B cell (primary cell): ENCODE measurements at regions not wholly inside any gene's neighbourhood (a gene's known extent, or its start where the extent isn't known, plus 50 kb on each side); places are given as distances from the start of the nearest gene placed in this dataset.

Experiments used
- ATAC-seq: fragments of 200-7000 bp; cut with Tn5 transposase; one replicate; pipeline ENCODE4 v1.10.0; 2021; ENCODE audit warnings: low read depth, mild to moderate bottlenecking, moderate number of reproducible peaks, moderate library complexity
- CTCF ChIA-PET: fragments of 350-600 bp; sonication (Branson Sonifier 250); formaldehyde crosslinking; loops from one replicate; lab custom pipeline; 2021; ENCODE audit warnings: antibody characterized with exemption, inconsistent platforms; lab: Charles Lee
- POLR2A ChIA-PET: fragments of 350-600 bp; sonication (Branson Sonifier 250); formaldehyde crosslinking; loops from one replicate; lab custom pipeline; 2021; ENCODE audit warnings: antibody characterized with exemption; lab: Charles Lee
- DNase-seq: peaks from one replicate; pipeline ENCODE4 v3.0.0; 2013
- H2AFZ ChIP-seq: 2 replicates; pipeline ENCODE4 v1.6.1; 2012; ENCODE audit warnings: mild to moderate bottlenecking, low read depth, low read length; ENCODE audit not compliant: insufficient read depth, poor library complexity, severe bottlenecking
- H3K27ac ChIP-seq, 2 donors: 1 replicate in 1 of 2; 2 replicates in 1 of 2; pipeline ENCODE4 v1.5.1; 2012 to 2013; ENCODE audit warnings: low read length in 2 of 2, mild to moderate bottlenecking in 2 of 2, moderate library complexity in 1 of 2
- H3K27me3 ChIP-seq, 4 experiments: fragments of 200-600 bp in 1 of 4; sonication (generic) in 1 of 4; replicated peaks in 1 of 4; 1 replicate in 2 of 4; 2 replicates in 2 of 4; pipeline versions ENCODE4 v1.6.1 to v1.7.0; 2013 to 2016; ENCODE audit warnings: low read length in 3 of 4, mild to moderate bottlenecking in 2 of 4, mixed read lengths in 1 of 4, moderate library complexity in 1 of 4; ENCODE audit not compliant: insufficient read depth in 4 of 4, control insufficient read depth in 3 of 4; ENCODE audit errors: control extremely low read depth in 1 of 4
- H3K36me3 ChIP-seq, 2 experiments: replicated peaks in 1 of 2; 1 replicate in 1 of 2; 2 replicates in 1 of 2; pipeline versions ENCODE4 v1.6.1 to v1.7.1; 2013; ENCODE audit warnings: low read length in 1 of 2; ENCODE audit not compliant: insufficient read depth in 2 of 2, control insufficient read depth in 1 of 2; ENCODE audit errors: control extremely low read depth in 1 of 2, extremely low read depth in 1 of 2
- H3K4me1 ChIP-seq, 2 donors: fragments of 200-600 bp in 1 of 2; sonication (generic) in 1 of 2; 1 replicate in 1 of 2; 2 replicates in 1 of 2; pipeline versions ENCODE4 v1.5.1 to v1.6.1; 2013 to 2017; ENCODE audit warnings: low read length in 2 of 2; ENCODE audit not compliant: control insufficient read depth in 2 of 2, insufficient read depth in 2 of 2
- H3K4me2 ChIP-seq: replicated peaks from 2 replicates; pipeline ENCODE3; 2012; ENCODE audit warnings: mild to moderate bottlenecking, low read depth, low read length; ENCODE audit not compliant: poor library complexity, severe bottlenecking
- H3K4me3 ChIP-seq, 5 experiments: fragments of 200-600 bp in 1 of 5; sonication (generic) in 1 of 5; 1 replicate in 3 of 5; 2 replicates in 2 of 5; pipeline versions ENCODE4 v1.5.1 to v1.7.0; 2011 to 2016; ENCODE audit warnings: low read length in 4 of 5, mild to moderate bottlenecking in 4 of 5, low read depth in 2 of 5, control low read depth in 1 of 5, moderate library complexity in 1 of 5; ENCODE audit not compliant: insufficient read depth in 1 of 5; ENCODE audit errors: control extremely low read depth in 1 of 5, extremely low read depth in 1 of 5
- H3K79me2 ChIP-seq: fragments of 200-600 bp; sonication (generic); one replicate; pipeline ENCODE4 v1.6.0; 2016; ENCODE audit warnings: low read length; ENCODE audit not compliant: control insufficient read depth, insufficient read depth
- H3K9ac ChIP-seq: fragments of 200-600 bp; sonication (generic); 2 replicates; pipeline ENCODE4 v1.6.1; 2017; ENCODE audit warnings: mild to moderate bottlenecking, low read length, moderate library complexity
- H3K9me3 ChIP-seq, 3 donors: one replicate each; pipeline versions ENCODE4 v1.6.1 to v1.7.1; 2013; ENCODE audit warnings: low read length in 2 of 3; ENCODE audit not compliant: control insufficient read depth in 2 of 3, insufficient read depth in 1 of 3; ENCODE audit errors: control extremely low read depth in 1 of 3
- H4K20me1 ChIP-seq: 2 replicates; pipeline ENCODE4 v1.6.0; 2012; ENCODE audit warnings: mild to moderate bottlenecking, low read length; ENCODE audit not compliant: insufficient read depth, control insufficient read depth, poor library complexity, severe bottlenecking
- H3K27ac Mint-ChIP-seq: one replicate; pipeline ENCODE4 v1.8.0; 2021; ENCODE audit warnings: mixed read lengths
- H3K27me3 Mint-ChIP-seq: one replicate; pipeline ENCODE4 v1.8.0; 2021; ENCODE audit warnings: mixed read lengths
- H3K4me1 Mint-ChIP-seq: one replicate; pipeline ENCODE4 v1.8.0; 2021; ENCODE audit warnings: mixed read lengths
- H3K4me3 Mint-ChIP-seq: one replicate; pipeline ENCODE4 v1.8.0; 2021; ENCODE audit warnings: mixed read lengths
- H3K9me3 Mint-ChIP-seq: one replicate; pipeline ENCODE4 v1.8.0; 2022; ENCODE audit warnings: mixed read lengths; ENCODE audit not compliant: insufficient read depth
- EZH2 ChIP-seq: IDR thresholded peaks from 2 replicates; pipeline ENCODE4 v1.6.1; 2012; ENCODE audit warnings: borderline replicate concordance, low read depth, mild to moderate bottlenecking, moderate library complexity, low read length; ENCODE audit not compliant: insufficient read depth, poor library complexity, severe bottlenecking
- WGBS: methylation state at CpG from one replicate; pipeline ENCODE4 v1.1.5; 2013; ENCODE audit warnings: missing lambda C conversion rate; ENCODE audit not compliant: insufficient coverage; 5-methylcytosine and 5-hydroxymethylcytosine counted together
- intact Hi-C: fragments of 100-400 bp; cut with micrococcal nuclease; formaldehyde crosslinking; loops from one replicate; pipeline ENCODE4 v1.10.0; 2022
- TF ChIP-seq, protein P1 (sequence below): fragments of 200-600 bp; IDR thresholded peaks from one replicate; pipeline ENCODE4 v1.8.0; 2022; ENCODE audit warnings: antibody characterized with exemption, mild to moderate bottlenecking

DNA sequence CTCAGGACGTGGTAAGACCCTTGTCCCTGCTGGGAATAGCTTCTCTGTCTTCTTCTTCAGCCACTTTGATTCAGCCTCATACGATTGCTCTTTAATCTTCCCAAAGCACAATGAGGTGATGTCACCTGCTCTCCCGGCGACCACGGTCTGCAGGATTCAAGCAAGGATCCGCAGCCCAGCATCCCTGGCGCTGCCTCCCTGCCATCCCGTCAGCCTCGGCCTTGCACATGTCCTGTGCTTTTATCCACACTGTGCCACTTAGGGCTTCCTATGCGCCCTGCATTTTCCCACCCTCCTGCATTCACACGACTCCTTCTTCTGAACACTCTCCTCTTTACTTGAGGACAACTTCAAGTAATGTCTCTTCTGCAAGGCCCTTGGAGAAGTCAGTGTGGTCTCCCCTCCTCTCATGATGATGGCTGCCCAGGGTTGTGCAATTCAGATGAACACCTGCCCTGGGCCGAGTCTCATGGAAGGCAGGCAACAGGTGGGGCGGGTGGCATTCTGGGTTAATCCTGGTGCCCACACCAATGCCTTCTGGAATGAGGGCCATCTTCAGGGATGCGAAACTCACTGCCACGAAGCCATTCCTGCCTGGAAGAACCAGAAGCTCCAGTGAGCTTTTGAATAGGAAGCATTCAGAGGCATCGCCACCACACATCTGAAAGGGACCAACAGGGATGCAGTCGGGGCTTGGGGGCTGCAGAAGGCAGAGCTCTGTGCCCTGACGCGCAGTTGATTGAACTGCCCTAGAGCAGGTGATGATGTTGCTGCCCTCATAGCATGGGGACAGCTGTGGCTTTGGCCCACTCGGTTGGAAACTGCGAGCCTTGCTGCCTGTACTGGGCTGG is 287.5 kb downstream of the GLRX3 start:
- POLR2A ChIA-PET: no interaction called here
- H3K9me3 Mint-ChIP-seq: no peaks in the 10 kb centered on the region
- H4K20me1 ChIP-seq: no peaks in the 10 kb centered on the region
- no peak overlapping the region for H3K9ac ChIP-seq
- no peak overlapping the region for H3K4me3 Mint-ChIP-seq
- H3K27ac Mint-ChIP-seq: no peak overlapping the region
- no peaks in the 10 kb centered on the region for H3K27me3 ChIP-seq
- 92% methylated on average over 21 of the region's 21 CpGs for WGBS
- peaks cover 0 to 26% (median 0%) of the 10 kb centered on the region in 3 donors for H3K9me3 ChIP-seq
- no peak overlapping the region for H3K27ac ChIP-seq
- H3K4me1 Mint-ChIP-seq: no peaks in the 10 kb centered on the region
- CTCF ChIA-PET: no interaction called here
- no peak overlapping the region for H2AFZ ChIP-seq
- no peak for DNase-seq
- no peaks in the 10 kb centered on the region for H3K79me2 ChIP-seq
- H3K4me3 ChIP-seq: no peak overlapping the region
- intact Hi-C loops: no loop called here
- no peak overlapping the region for H3K4me2 ChIP-seq
- TF ChIP-seq, protein P1, sequence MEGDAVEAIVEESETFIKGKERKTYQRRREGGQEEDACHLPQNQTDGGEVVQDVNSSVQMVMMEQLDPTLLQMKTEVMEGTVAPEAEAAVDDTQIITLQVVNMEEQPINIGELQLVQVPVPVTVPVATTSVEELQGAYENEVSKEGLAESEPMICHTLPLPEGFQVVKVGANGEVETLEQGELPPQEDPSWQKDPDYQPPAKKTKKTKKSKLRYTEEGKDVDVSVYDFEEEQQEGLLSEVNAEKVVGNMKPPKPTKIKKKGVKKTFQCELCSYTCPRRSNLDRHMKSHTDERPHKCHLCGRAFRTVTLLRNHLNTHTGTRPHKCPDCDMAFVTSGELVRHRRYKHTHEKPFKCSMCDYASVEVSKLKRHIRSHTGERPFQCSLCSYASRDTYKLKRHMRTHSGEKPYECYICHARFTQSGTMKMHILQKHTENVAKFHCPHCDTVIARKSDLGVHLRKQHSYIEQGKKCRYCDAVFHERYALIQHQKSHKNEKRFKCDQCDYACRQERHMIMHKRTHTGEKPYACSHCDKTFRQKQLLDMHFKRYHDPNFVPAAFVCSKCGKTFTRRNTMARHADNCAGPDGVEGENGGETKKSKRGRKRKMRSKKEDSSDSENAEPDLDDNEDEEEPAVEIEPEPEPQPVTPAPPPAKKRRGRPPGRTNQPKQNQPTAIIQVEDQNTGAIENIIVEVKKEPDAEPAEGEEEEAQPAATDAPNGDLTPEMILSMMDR: no peak
- TF ChIP-seq EZH2: no peak
- ATAC-seq: no peak
- H3K4me1 ChIP-seq: no peaks in the 10 kb centered on the region
- no peaks in the 10 kb centered on the region for H3K36me3 ChIP-seq
- H3K27me3 Mint-ChIP-seq: no peaks in the 10 kb centered on the region

GRCh38 chr10:130424418-130424817 is 288.2 kb downstream of the GLRX3 start:
- Histone ChIP-seq H3K36me3 (no peaks in the 10 kb centered on the region), H3K79me2 (no peaks in the 10 kb centered on the region), H2AFZ (no peak overlapping the region), H3K27ac (no peak overlapping the region), H3K4me1 (no peaks in the 10 kb centered on the region), H3K4me3 (no peak overlapping the region), H3K9ac (no peak overlapping the region), H3K4me2 (no peak overlapping the region), H4K20me1 (no peaks in the 10 kb centered on the region), H3K27me3 (no peaks in the 10 kb centered on the region), H3K9me3 (peaks cover 0 to 23% (median 0%) of the 10 kb centered on the region in 3 donors)
- no peaks in the 10 kb centered on the region for H3K4me1 Mint-ChIP-seq
- H3K4me3 Mint-ChIP-seq: no peak overlapping the region
- intact Hi-C loops: no loop called here
- no peak overlapping the region for H3K27ac Mint-ChIP-seq
- ChIA-PET CTCF (no interaction called here), POLR2A (no interaction called here)
- no peaks in the 10 kb centered on the region for H3K27me3 Mint-ChIP-seq
- H3K9me3 Mint-ChIP-seq: no peaks in the 10 kb centered on the region
- DNase-seq (no peak), ATAC-seq (no peak)
- 81% methylated on average over 9 of the region's 10 CpGs for WGBS
- TF ChIP-seq EZH2: no peak
- TF ChIP-seq, protein P1: no peak
